Thyroid gland (tissue), 4 donors: ENCODE measurements at regions not wholly inside any gene's neighbourhood (a gene's known extent, or its start where the extent isn't known, plus 50 kb on each side); places are given as distances from the start of the nearest gene placed in this dataset.

Experiments used
- DNase-seq, 2 donors: peaks; one replicate each; pipeline ENCODE4 v3.0.0-alpha.2; 2019
- H3K27ac ChIP-seq, 3 donors: fragments of 200-600 bp; sonication (generic); 1 replicate in 2 of 3; 2 replicates in 1 of 3; pipeline ENCODE4 v1.5.1; 2016 to 2019; ENCODE audit warnings: mild to moderate bottlenecking in 1 of 3, moderate library complexity in 1 of 3
- H3K27me3 ChIP-seq: fragments of 200-600 bp; sonication (generic); one replicate; pipeline ENCODE4 v1.5.1; 2019
- H3K36me3 ChIP-seq, 2 donors: fragments of 200-600 bp; sonication (generic); one replicate each; pipeline ENCODE4 v1.5.1; 2016 to 2019
- H3K4me1 ChIP-seq, 2 donors: fragments of 200-600 bp; sonication (generic); one replicate each; pipeline ENCODE4 v1.5.1; 2017 to 2019
- H3K4me3 ChIP-seq, 3 donors: fragments of 200-600 bp; sonication (generic); replicated peaks in 1 of 3; 1 replicate in 2 of 3; 2 replicates in 1 of 3; pipeline ENCODE4 v1.5.1; 2016; ENCODE audit warnings: mild to moderate bottlenecking in 1 of 3
- H3K9me3 ChIP-seq: fragments of 200-600 bp; sonication (generic); one replicate; pipeline ENCODE4 v1.5.1; 2017
- POLR2A ChIP-seq, 2 donors: fragments of 450-650 bp; IDR thresholded peaks; one replicate each; pipeline ENCODE4 v1.6.1; 2017; ENCODE audit warnings: antibody characterized with exemption in 2 of 2, mild to moderate bottlenecking in 2 of 2, moderate library complexity in 1 of 2
- WGBS, 2 donors: methylation state at CpG; one replicate each; pipeline ENCODE4 v1.1.5; 2017; 5-methylcytosine and 5-hydroxymethylcytosine counted together
- intact Hi-C: fragments of 100-400 bp; cut with DNase I; formaldehyde crosslinking; loops from one replicate; pipeline ENCODE4 v1.15.1; 2023
- TF ChIP-seq, protein P1 (sequence below), 6 experiments: fragments of 200-600 bp in 3 of 6; fragments of 450-650 bp in 3 of 6; sonication (generic) in 3 of 6; IDR thresholded peaks; one replicate each; pipeline ENCODE4 v1.5.1; 2016 to 2019; ENCODE audit warnings: antibody characterized with exemption in 6 of 6, mild to moderate bottlenecking in 2 of 6, inconsistent platforms in 1 of 6, moderate library complexity in 1 of 6

DNA sequence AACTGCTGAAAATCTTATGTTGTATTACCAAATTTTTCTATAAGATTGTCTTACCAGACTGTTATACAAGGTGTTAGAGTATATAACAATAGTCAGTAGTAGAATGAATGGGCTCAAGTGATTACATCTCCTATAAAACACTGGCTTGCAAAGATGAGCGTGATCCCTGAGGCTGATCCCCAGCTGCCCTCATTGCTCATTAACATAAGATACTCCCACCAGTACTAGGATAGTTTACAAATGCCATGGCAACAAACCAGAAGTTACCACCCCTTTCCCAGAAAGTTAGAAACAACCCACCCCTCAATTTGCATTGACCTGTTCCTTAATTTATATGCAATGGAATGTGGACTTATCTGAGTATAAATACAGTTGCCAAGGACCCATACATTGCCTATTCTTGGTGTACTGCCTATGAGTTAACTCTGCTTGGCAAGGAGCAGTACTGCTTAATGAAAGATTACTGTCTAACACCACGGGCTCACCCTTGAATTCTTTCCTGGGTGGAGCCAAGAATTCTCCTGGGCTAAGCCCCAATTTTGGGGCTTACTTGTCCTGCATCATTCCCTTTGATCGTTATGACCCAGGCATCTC, 252.8 kb upstream of the CHD6 start:
- H3K4me1 ChIP-seq = no peaks in the 10 kb centered on the region
- H3K27ac ChIP-seq = no peak overlapping the region
- DNase-seq = no peak
- no peaks in the 10 kb centered on the region for H3K9me3 ChIP-seq
- 68 to 71% methylated on average over 3 of the region's 3 CpGs for WGBS, 2 donors
- H3K36me3 ChIP-seq = no peaks in the 10 kb centered on the region
- intact Hi-C loops = no loop called here
- no peak for TF ChIP-seq POLR2A (IDR thresholded peaks at IDR 0.05)
- no peaks in the 10 kb centered on the region for H3K27me3 ChIP-seq
- H3K4me3 ChIP-seq = no peak overlapping the region

DNA sequence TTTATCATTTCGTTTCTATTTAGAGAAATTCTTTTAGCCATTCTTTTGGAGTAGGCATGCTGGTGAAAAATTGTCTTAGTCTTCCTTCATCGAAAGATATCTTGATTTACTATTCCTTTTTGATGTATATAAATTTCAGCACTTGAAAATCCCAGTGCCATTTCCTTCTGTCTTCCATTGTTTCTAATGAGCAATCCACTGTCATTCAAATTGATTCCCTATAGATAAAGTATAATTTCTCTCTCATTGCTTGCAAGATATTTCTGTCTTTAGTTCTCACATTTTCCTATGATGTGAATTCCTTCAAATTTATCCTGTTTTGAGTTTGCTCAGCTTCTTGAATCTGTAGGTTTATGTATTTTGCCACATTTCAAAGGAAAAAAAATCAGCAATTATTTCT, 251.1 kb upstream of the CHD6 start:
- DNase-seq = no peak
- Histone ChIP-seq H3K27me3 (no peaks in the 10 kb centered on the region), H3K9me3 (no peaks in the 10 kb centered on the region), H3K4me3 (no peak overlapping the region), H3K27ac (no peak overlapping the region), H3K36me3 (no peaks in the 10 kb centered on the region), H3K4me1 (no peaks in the 10 kb centered on the region)
- TF ChIP-seq, protein P1, sequence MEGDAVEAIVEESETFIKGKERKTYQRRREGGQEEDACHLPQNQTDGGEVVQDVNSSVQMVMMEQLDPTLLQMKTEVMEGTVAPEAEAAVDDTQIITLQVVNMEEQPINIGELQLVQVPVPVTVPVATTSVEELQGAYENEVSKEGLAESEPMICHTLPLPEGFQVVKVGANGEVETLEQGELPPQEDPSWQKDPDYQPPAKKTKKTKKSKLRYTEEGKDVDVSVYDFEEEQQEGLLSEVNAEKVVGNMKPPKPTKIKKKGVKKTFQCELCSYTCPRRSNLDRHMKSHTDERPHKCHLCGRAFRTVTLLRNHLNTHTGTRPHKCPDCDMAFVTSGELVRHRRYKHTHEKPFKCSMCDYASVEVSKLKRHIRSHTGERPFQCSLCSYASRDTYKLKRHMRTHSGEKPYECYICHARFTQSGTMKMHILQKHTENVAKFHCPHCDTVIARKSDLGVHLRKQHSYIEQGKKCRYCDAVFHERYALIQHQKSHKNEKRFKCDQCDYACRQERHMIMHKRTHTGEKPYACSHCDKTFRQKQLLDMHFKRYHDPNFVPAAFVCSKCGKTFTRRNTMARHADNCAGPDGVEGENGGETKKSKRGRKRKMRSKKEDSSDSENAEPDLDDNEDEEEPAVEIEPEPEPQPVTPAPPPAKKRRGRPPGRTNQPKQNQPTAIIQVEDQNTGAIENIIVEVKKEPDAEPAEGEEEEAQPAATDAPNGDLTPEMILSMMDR (IDR thresholded peaks at IDR 0.05) = no peak
- no peak for TF ChIP-seq POLR2A (IDR thresholded peaks at IDR 0.05)
- 71 to 76% methylated on average over 2 of the region's 2 CpGs for WGBS, 2 donors
- intact Hi-C loops = no loop called here

DNA sequence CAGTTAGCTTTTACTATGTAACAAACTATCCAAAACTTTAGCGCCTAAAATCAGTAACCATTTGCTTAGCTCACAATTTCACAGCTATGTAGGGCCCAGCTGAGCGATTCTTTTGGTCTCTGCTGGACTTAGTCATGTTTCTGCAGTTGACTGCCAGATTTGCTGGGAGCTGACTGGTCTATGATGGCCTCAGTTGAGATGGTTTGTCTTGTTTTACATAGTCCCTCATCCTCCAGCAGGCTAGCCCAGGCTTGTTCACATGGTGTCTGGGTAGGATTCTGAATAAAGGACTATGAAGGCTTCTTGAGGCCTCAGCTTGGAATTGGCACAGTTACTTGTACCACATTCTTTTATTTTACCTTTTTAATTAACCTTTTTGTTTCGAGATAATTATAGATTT, 247.8 kb upstream of the CHD6 start:
- Histone ChIP-seq H3K4me3 (no peak overlapping the region), H3K4me1 (no peaks in the 10 kb centered on the region), H3K36me3 (no peaks in the 10 kb centered on the region), H3K27me3 (no peaks in the 10 kb centered on the region), H3K9me3 (no peaks in the 10 kb centered on the region), H3K27ac (no peak overlapping the region)
- intact Hi-C loops = no loop called here
- WGBS, 2 donors = 91 to 96% methylated on average over 3 of the region's 3 CpGs
- DNase-seq = no peak
- TF ChIP-seq, protein P1 (IDR thresholded peaks at IDR 0.05) = no peak
- TF ChIP-seq POLR2A (IDR thresholded peaks at IDR 0.05) = no peak

DNA sequence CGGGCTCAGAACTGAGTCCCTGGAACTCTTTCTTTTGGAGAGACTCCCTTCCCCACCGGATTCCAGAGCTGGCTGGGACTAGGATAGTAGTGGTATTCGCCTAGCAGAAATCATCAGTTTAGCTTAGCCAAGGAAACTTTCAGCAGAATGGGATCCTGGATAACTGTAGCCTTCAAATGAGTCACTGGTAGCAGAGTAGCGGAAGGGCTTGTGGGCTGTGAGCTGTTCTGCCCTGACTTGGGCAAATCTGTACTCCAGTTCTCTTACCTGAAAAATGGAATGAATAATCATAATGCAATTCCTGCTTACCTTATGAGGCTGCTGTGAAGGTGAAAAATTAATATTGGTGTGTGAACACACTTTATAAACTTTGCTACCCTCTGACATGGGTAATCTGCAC, 244.3 kb upstream of the CHD6 start:
- H3K4me1 ChIP-seq = no peaks in the 10 kb centered on the region
- no peak overlapping the region for H3K27ac ChIP-seq
- no peak for TF ChIP-seq POLR2A (IDR thresholded peaks at IDR 0.05)
- TF ChIP-seq, protein P1 (IDR thresholded peaks at IDR 0.05) = no peak
- DNase-seq = no peak
- WGBS, 2 donors = 61 to 79% methylated on average over 4 of the region's 4 CpGs
- H3K9me3 ChIP-seq = no peaks in the 10 kb centered on the region
- H3K4me3 ChIP-seq = no peak overlapping the region
- H3K27me3 ChIP-seq = no peaks in the 10 kb centered on the region
- intact Hi-C loops = no loop called here
- no peaks in the 10 kb centered on the region for H3K36me3 ChIP-seq

DNA sequence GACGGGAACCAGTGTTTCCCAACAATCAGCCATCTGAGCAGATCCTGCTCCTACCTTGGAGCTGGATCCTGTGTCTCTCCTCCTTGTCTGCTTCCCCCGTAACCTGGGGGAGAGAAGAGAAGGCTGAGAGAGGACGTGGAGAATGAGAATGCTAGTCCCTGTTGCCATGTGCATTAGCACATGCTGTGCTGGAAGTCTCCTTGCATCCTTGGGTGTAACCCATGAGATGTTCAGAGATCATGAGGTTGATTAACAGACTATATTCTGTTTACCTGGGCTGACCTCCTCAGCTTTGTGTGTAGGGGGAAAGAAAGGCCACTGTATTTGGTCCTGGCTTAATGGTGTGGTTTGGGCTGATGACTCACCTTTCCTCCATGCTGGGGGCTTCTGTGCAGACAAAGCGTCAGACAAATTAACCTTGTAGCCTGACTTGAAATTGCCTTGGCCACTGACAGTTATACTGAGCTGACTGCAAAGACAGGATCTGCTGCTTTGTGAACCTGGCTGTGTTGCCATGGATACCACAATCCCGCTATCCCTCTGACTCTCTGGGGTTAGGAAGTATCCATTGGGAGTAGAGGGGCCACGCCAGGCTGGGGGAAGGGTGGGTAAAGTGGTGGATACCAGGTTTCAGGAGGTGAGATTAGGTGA, 243.7 kb upstream of the CHD6 start:
- 51% methylated on average over 5 to 6 of the region's 6 CpGs for whole genome bisulfite sequencing, 2 donors
- DNase-seq = no peak

More for the DNA sequence above, 243.7 kb upstream of the CHD6 start:
- Histone ChIP-seq H3K4me1 (no peaks in the 10 kb centered on the region), H3K4me3 (no peak overlapping the region), H3K27me3 (no peaks in the 10 kb centered on the region), H3K27ac (no peak overlapping the region), H3K36me3 (no peaks in the 10 kb centered on the region), H3K9me3 (no peaks in the 10 kb centered on the region)
- intact Hi-C loops = no loop called here
- no peak for TF ChIP-seq POLR2A (IDR thresholded peaks at IDR 0.05)
- TF ChIP-seq, protein P1 (IDR thresholded peaks at IDR 0.05) = no peak
